Liver (tissue), 8 donors: ENCODE measurements at regions not wholly inside any gene's neighbourhood (a gene's known extent, or its start where the extent isn't known, plus 50 kb on each side); places are given as distances from the start of the nearest gene placed in this dataset.

ENCODE experiments used
- DNase-seq: peaks from one replicate; pipeline ENCODE4 v3.0.0-alpha.2; 2017; ENCODE audit warnings: low spot score
- H3K27ac ChIP-seq, 2 donors: one replicate each; pipeline ENCODE4 v1.7.0; 2013; ENCODE audit warnings: inconsistent platforms in 2 of 2, low read length in 2 of 2, control low read depth in 1 of 2, low read depth in 1 of 2, mild to moderate bottlenecking in 1 of 2
- H3K27me3 ChIP-seq, 4 donors: one replicate each; pipeline versions ENCODE4 v1.6.1 to v1.7.0; 2013; ENCODE audit warnings: low read length in 3 of 4, inconsistent platforms in 1 of 4, mild to moderate bottlenecking in 1 of 4, moderate library complexity in 1 of 4; ENCODE audit not compliant: control insufficient read depth in 4 of 4, insufficient read depth in 4 of 4
- H3K36me3 ChIP-seq, 4 donors: one replicate each; pipeline versions ENCODE4 v1.6.1 to v1.7.0; 2013; ENCODE audit warnings: low read length in 3 of 4, mild to moderate bottlenecking in 3 of 4, low read depth in 1 of 4, moderate library complexity in 1 of 4; ENCODE audit not compliant: control insufficient read depth in 4 of 4, insufficient read depth in 3 of 4
- H3K4me1 ChIP-seq, 4 donors: one replicate each; pipeline versions ENCODE4 v1.6.1 to v1.7.0; 2013; ENCODE audit warnings: low read length in 3 of 4, mild to moderate bottlenecking in 3 of 4, moderate library complexity in 1 of 4; ENCODE audit not compliant: control insufficient read depth in 4 of 4, insufficient read depth in 4 of 4
- H3K4me3 ChIP-seq, 3 donors: one replicate each; pipeline versions ENCODE4 v1.6.1 to v1.7.0; 2013; ENCODE audit warnings: low read length in 3 of 3, control low read depth in 1 of 3, low read depth in 1 of 3, mild to moderate bottlenecking in 1 of 3
- H3K9ac ChIP-seq, 2 donors: one replicate each; pipeline ENCODE4 v1.7.0; 2013; ENCODE audit warnings: low read length in 2 of 2, mild to moderate bottlenecking in 2 of 2, moderate library complexity in 2 of 2, control low read depth in 1 of 2, low read depth in 1 of 2
- H3K9me3 ChIP-seq, 4 donors: one replicate each; pipeline versions ENCODE4 v1.6.1 to v1.7.0; 2013; ENCODE audit warnings: low read length in 3 of 4; ENCODE audit not compliant: control insufficient read depth in 4 of 4
- ATF3 ChIP-seq: IDR thresholded peaks from 2 replicates; pipeline ENCODE4 v1.6.1; 2016; ENCODE audit warnings: antibody characterized with exemption
- EGR1 ChIP-seq, 2 donors: IDR thresholded peaks; 2 replicates each; pipeline ENCODE4 v1.6.1; 2016 to 2018; ENCODE audit warnings: antibody characterized with exemption in 2 of 2, low read depth in 2 of 2
- FOXA1 ChIP-seq: IDR thresholded peaks from 2 replicates; pipeline ENCODE4 v1.6.1; 2016; ENCODE audit warnings: antibody characterized with exemption
- FOXA2 ChIP-seq: IDR thresholded peaks from 2 replicates; pipeline ENCODE4 v1.6.1; 2016; ENCODE audit warnings: antibody characterized with exemption
- GABPA ChIP-seq, 2 donors: IDR thresholded peaks in 1 of 2; conservative IDR thresholded peaks in 1 of 2; 2 replicates each; pipeline ENCODE4 v1.6.1; 2016; ENCODE audit warnings: antibody characterized with exemption in 2 of 2, mild to moderate bottlenecking in 1 of 2, moderate library complexity in 1 of 2
- HNF4A ChIP-seq, 2 donors: conservative IDR thresholded peaks; 2 replicates each; pipeline ENCODE4 v1.6.1; 2016; ENCODE audit warnings: antibody characterized with exemption in 2 of 2, mild to moderate bottlenecking in 2 of 2
- HNF4G ChIP-seq: IDR thresholded peaks from 2 replicates; pipeline ENCODE4 v1.6.1; 2016; ENCODE audit warnings: antibody characterized with exemption
- JUND ChIP-seq, 2 donors: IDR thresholded peaks; 2 replicates each; pipeline ENCODE4 v1.6.1; 2016; ENCODE audit warnings: antibody characterized with exemption in 2 of 2
- NR2F2 ChIP-seq: IDR thresholded peaks from 2 replicates; pipeline ENCODE4 v1.6.1; 2016; ENCODE audit warnings: antibody characterized with exemption
- RAD21 ChIP-seq, 2 donors: IDR thresholded peaks; 2 replicates each; pipeline ENCODE4 v1.6.1; 2016; ENCODE audit warnings: antibody characterized with exemption in 2 of 2, mild to moderate bottlenecking in 2 of 2
- RXRA ChIP-seq, 2 donors: IDR thresholded peaks; 2 replicates each; pipeline ENCODE4 v1.6.1; 2017 to 2018; ENCODE audit warnings: antibody characterized with exemption in 2 of 2, mild to moderate bottlenecking in 1 of 2
- SP1 ChIP-seq: IDR thresholded peaks from 2 replicates; pipeline ENCODE4 v1.6.1; 2018; ENCODE audit warnings: antibody characterized with exemption, mild to moderate bottlenecking
- TAF1 ChIP-seq: conservative IDR thresholded peaks from 2 replicates; pipeline ENCODE4 v1.6.1; 2016; ENCODE audit warnings: antibody characterized with exemption, mild to moderate bottlenecking
- YY1 ChIP-seq: IDR thresholded peaks from 2 replicates; pipeline ENCODE4 v1.6.1; 2016; ENCODE audit warnings: antibody characterized with exemption, mild to moderate bottlenecking
- ZBTB33 ChIP-seq: IDR thresholded peaks from 2 replicates; pipeline ENCODE4 v1.6.1; 2016; ENCODE audit warnings: antibody characterized with exemption
- WGBS: extraction: QIAGEN DNeasy Blood & Tissue Kit; methylation state at CpG from one replicate; pipeline ENCODE4 v1.1.7; 2013; 5-methylcytosine and 5-hydroxymethylcytosine counted together
- TF ChIP-seq, protein P1 (sequence below): IDR thresholded peaks from 2 replicates; pipeline ENCODE4 v1.6.1; 2016; ENCODE audit warnings: antibody characterized with exemption, mild to moderate bottlenecking
- TF ChIP-seq, protein P2 (sequence below): fragments of 150-350 bp; IDR thresholded peaks from 2 replicates; pipeline ENCODE4 v1.5.1; 2017; ENCODE audit warnings: improper control_type of control experiment, low read depth, low read length; ENCODE audit not compliant: missing input control
- TF ChIP-seq, protein P3 (sequence below): IDR thresholded peaks from 2 replicates; pipeline ENCODE4 v1.6.1; 2016; ENCODE audit warnings: antibody characterized with exemption
- donor health status: healthy.
- donor health status: healthy.
- donor health status: healthy.
- donor health status: healthy.
- donor health status: healthy.

- H3K27me3 ChIP-seq: no peaks in the 10 kb centered on the region
- H3K9ac ChIP-seq: no peak overlapping the region
- no peak overlapping the region for H3K4me3 ChIP-seq
- TF ChIP-seq FOXA1 (no peak), FOXA2 (no peak), JUND (IDR thresholded peaks at IDR 0.05) (no peak), SP1 (no peak), TAF1 (no peak)
- TF ChIP-seq, protein P1, sequence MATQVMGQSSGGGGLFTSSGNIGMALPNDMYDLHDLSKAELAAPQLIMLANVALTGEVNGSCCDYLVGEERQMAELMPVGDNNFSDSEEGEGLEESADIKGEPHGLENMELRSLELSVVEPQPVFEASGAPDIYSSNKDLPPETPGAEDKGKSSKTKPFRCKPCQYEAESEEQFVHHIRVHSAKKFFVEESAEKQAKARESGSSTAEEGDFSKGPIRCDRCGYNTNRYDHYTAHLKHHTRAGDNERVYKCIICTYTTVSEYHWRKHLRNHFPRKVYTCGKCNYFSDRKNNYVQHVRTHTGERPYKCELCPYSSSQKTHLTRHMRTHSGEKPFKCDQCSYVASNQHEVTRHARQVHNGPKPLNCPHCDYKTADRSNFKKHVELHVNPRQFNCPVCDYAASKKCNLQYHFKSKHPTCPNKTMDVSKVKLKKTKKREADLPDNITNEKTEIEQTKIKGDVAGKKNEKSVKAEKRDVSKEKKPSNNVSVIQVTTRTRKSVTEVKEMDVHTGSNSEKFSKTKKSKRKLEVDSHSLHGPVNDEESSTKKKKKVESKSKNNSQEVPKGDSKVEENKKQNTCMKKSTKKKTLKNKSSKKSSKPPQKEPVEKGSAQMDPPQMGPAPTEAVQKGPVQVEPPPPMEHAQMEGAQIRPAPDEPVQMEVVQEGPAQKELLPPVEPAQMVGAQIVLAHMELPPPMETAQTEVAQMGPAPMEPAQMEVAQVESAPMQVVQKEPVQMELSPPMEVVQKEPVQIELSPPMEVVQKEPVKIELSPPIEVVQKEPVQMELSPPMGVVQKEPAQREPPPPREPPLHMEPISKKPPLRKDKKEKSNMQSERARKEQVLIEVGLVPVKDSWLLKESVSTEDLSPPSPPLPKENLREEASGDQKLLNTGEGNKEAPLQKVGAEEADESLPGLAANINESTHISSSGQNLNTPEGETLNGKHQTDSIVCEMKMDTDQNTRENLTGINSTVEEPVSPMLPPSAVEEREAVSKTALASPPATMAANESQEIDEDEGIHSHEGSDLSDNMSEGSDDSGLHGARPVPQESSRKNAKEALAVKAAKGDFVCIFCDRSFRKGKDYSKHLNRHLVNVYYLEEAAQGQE: no peak
- no peaks in the 10 kb centered on the region for H3K9me3 ChIP-seq
- H3K27ac ChIP-seq: no peak overlapping the region
- no peaks in the 10 kb centered on the region for H3K36me3 ChIP-seq
- no peak for DNase-seq
- no peaks in the 10 kb centered on the region for H3K4me1 ChIP-seq
Measured at GRCh38 chr13:85432881-85433280, 366.3 kb downstream of the SLITRK6 start.

- no peak overlapping the region for H3K4me3 ChIP-seq
- H3K27me3 ChIP-seq: no peaks in the 10 kb centered on the region
- TF ChIP-seq HNF4A (conservative IDR thresholded peaks at IDR 0.05) (no peak), NR2F2 (no peak), FOXA1 (no peak), TAF1 (no peak), ATF3 (no peak), HNF4G (no peak), ZBTB33 (no peak), SP1 (no peak), JUND (IDR thresholded peaks at IDR 0.05) (no peak), GABPA (IDR thresholded peaks at IDR 0.05 in 1 of 2, conservative IDR thresholded peaks at IDR 0.05 in 1 of 2) (no peak), YY1 (no peak), RXRA (IDR thresholded peaks at IDR 0.05) (no peak), EGR1 (IDR thresholded peaks at IDR 0.05; ENCODE audit: low read depth in 2 of 2) (no peak), FOXA2 (no peak), RAD21 (IDR thresholded peaks at IDR 0.05) (no peak)
- TF ChIP-seq, protein P2, sequence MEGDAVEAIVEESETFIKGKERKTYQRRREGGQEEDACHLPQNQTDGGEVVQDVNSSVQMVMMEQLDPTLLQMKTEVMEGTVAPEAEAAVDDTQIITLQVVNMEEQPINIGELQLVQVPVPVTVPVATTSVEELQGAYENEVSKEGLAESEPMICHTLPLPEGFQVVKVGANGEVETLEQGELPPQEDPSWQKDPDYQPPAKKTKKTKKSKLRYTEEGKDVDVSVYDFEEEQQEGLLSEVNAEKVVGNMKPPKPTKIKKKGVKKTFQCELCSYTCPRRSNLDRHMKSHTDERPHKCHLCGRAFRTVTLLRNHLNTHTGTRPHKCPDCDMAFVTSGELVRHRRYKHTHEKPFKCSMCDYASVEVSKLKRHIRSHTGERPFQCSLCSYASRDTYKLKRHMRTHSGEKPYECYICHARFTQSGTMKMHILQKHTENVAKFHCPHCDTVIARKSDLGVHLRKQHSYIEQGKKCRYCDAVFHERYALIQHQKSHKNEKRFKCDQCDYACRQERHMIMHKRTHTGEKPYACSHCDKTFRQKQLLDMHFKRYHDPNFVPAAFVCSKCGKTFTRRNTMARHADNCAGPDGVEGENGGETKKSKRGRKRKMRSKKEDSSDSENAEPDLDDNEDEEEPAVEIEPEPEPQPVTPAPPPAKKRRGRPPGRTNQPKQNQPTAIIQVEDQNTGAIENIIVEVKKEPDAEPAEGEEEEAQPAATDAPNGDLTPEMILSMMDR: no peak
- TF ChIP-seq, protein P1: no peak
- TF ChIP-seq, protein P3, sequence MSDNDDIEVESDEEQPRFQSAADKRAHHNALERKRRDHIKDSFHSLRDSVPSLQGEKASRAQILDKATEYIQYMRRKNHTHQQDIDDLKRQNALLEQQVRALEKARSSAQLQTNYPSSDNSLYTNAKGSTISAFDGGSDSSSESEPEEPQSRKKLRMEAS: no peak
- DNase-seq: no peak
- 93% methylated on average over 9 of the region's 9 CpGs for WGBS
- H3K36me3 ChIP-seq: no peaks in the 10 kb centered on the region
- no peaks in the 10 kb centered on the region for H3K4me1 ChIP-seq
- H3K9me3 ChIP-seq: no peaks in the 10 kb centered on the region
- no peak overlapping the region for H3K9ac ChIP-seq
- H3K27ac ChIP-seq: no peak overlapping the region
Measured at GRCh38 chr13:85431720-85432119, 367.5 kb downstream of the SLITRK6 start.
